ENCODE measurements at regions not wholly inside any gene's neighbourhood (a gene's known extent, or its start where the extent isn't known, plus 50 kb on each side); places are given as distances from the start of the nearest gene placed in this dataset.

DNA sequence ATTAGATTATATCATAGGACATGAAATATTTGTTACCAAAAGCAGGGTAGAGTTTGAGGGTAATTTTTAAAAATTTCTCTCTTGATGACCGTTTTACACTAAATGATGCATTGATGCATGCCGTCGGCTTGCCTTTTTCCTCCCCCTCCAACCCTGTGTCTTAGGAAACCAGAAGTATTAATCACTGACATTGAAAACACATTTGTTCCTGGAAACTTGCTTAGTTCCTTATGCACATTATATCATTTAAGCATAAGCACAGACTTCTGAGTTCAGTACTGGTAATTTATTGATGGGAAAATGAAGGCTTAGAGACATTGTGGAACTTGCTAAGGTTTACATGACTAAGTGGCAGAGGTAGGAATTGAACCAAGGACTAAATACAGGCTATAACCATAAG, 206.3 kb upstream of the SPHKAP start:
- TF ChIP-seq, protein P1, sequence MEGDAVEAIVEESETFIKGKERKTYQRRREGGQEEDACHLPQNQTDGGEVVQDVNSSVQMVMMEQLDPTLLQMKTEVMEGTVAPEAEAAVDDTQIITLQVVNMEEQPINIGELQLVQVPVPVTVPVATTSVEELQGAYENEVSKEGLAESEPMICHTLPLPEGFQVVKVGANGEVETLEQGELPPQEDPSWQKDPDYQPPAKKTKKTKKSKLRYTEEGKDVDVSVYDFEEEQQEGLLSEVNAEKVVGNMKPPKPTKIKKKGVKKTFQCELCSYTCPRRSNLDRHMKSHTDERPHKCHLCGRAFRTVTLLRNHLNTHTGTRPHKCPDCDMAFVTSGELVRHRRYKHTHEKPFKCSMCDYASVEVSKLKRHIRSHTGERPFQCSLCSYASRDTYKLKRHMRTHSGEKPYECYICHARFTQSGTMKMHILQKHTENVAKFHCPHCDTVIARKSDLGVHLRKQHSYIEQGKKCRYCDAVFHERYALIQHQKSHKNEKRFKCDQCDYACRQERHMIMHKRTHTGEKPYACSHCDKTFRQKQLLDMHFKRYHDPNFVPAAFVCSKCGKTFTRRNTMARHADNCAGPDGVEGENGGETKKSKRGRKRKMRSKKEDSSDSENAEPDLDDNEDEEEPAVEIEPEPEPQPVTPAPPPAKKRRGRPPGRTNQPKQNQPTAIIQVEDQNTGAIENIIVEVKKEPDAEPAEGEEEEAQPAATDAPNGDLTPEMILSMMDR (conservative IDR thresholded peaks at IDR 0.05; ENCODE audit: low read depth, low read length) = no peak
- TF ChIP-seq EZH2 (IDR thresholded peaks at IDR 0.05; ENCODE audit: low read length, unreplicated experiment) = no peak
